ENCODE measurements at regions not wholly inside any gene's neighbourhood (a gene's known extent, or its start where the extent isn't known, plus 50 kb on each side); places are given as distances from the start of the nearest gene placed in this dataset.
A peak's percentile ranks its signal among the peaks of the same experiment; 100 is the strongest.

GRCh38 chr1:104387716-104388508, 638.2 kb downstream of the AMY1C start:
- TF ChIP-seq SIN3A (IDR thresholded peaks at IDR 0.05; ENCODE audit: borderline replicate concordance, insufficient read depth, low read length), result no peak
- TF ChIP-seq FOXP2 (optimal IDR thresholded peaks at IDR 0.05; ENCODE audit: borderline replicate concordance, extremely low read depth, extremely low read length, insufficient read depth), result no peak
- TF ChIP-seq REST (IDR thresholded peaks at IDR 0.05; ENCODE audit: insufficient read depth in 1 of 2, low read depth in 2 of 2, low read length in 2 of 2), result no peak
- TF ChIP-seq POLR2AphosphoS5 (IDR thresholded peaks at IDR 0.05; ENCODE audit: low read depth, low read length), result no peak
- TF ChIP-seq TAF1 (IDR thresholded peaks at IDR 0.05; ENCODE audit: borderline replicate concordance, insufficient read depth, low read length), result no peak

- TF ChIP-seq POLR2AphosphoS5 (IDR thresholded peaks at IDR 0.05; ENCODE audit: low read depth, low read length), result no peak
- TF ChIP-seq REST (IDR thresholded peaks at IDR 0.05; ENCODE audit: insufficient read depth in 1 of 2, low read depth in 2 of 2, low read length in 2 of 2), result peak in 1 of 2 experiments; percentile 73; a peak in 1 of 4 replicates
Observed at GRCh38 chr1:104392552-104392951, 642.9 kb downstream of the AMY1C start.

GRCh38 chr1:104402178-104402577, 652.5 kb downstream of the AMY1C start:
- no peak for TF ChIP-seq REST (IDR thresholded peaks at IDR 0.05; ENCODE audit: insufficient read depth in 1 of 2, low read depth in 2 of 2, low read length in 2 of 2)
- no peak for TF ChIP-seq POLR2AphosphoS5 (IDR thresholded peaks at IDR 0.05; ENCODE audit: low read depth, low read length)
- no peak for TF ChIP-seq SIN3A (IDR thresholded peaks at IDR 0.05; ENCODE audit: borderline replicate concordance, insufficient read depth, low read length)
- no peak for TF ChIP-seq TAF1 (IDR thresholded peaks at IDR 0.05; ENCODE audit: borderline replicate concordance, insufficient read depth, low read length)
- no peak for TF ChIP-seq FOXP2 (optimal IDR thresholded peaks at IDR 0.05; ENCODE audit: borderline replicate concordance, extremely low read depth, extremely low read length, insufficient read depth)

- TF ChIP-seq REST (IDR thresholded peaks at IDR 0.05; ENCODE audit: insufficient read depth in 1 of 2, low read depth in 2 of 2, low read length in 2 of 2) (no peak), TAF1 (IDR thresholded peaks at IDR 0.05; ENCODE audit: borderline replicate concordance, insufficient read depth, low read length) (no peak), SIN3A (IDR thresholded peaks at IDR 0.05; ENCODE audit: borderline replicate concordance, insufficient read depth, low read length) (no peak), POLR2AphosphoS5 (IDR thresholded peaks at IDR 0.05; ENCODE audit: low read depth, low read length) (no peak), FOXP2 (optimal IDR thresholded peaks at IDR 0.05; ENCODE audit: borderline replicate concordance, extremely low read depth, extremely low read length, insufficient read depth) (no peak)
Observed at GRCh38 chr1:104403883-104404282, 654.2 kb downstream of the AMY1C start.
